ENCODE measurements at regions not wholly inside any gene's neighbourhood (a gene's known extent, or its start where the extent isn't known, plus 50 kb on each side); places are given as distances from the start of the nearest gene placed in this dataset.

DNA sequence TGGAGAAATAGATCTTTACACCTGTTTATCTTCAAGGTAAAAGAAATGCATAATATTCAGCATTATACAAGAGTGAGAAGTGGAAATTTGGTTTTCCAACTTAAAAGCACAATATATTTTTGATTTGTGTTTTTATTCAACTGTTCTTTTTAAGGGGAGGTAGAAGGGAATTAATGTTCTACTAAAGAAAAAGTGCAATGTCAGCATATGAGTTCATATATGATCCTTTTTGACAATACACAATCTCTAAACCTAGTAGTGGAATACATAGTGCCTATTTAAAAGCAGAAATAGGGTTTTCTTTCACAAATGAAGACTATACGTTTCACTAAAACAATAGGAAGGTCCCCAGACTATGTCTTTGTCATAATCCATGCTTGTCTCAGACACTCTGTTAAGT lies 63.2 kb upstream of the ATP5MC3 start:
- Histone ChIP-seq H3K36me3 (ENCODE audit: control insufficient read depth in 2 of 2, extremely low read depth in 1 of 2, insufficient read depth in 2 of 2, low read length in 2 of 2) (no peaks in the 10 kb centered on the region), H3K27me3 (ENCODE audit: control insufficient read depth in 2 of 2, insufficient read depth in 2 of 2, low read length in 2 of 2) (peaks cover 11 to 13% of the 10 kb centered on the region in 2 experiments), H2AFZ (ENCODE audit: low read depth, low read length) (no peak overlapping the region), H3K9me3 (replicated peaks; ENCODE audit: control insufficient read depth, insufficient read depth, low read length) (no peaks in the 10 kb centered on the region), H3K4me1 (ENCODE audit: control insufficient read depth, extremely low read depth, insufficient read depth, low read length) (no peaks in the 10 kb centered on the region), H3K9me1 (replicated peaks; ENCODE audit: control insufficient read depth, extremely low read depth, insufficient read depth, low read length) (no peaks in the 10 kb centered on the region), H3K79me2 (ENCODE audit: control insufficient read depth, insufficient read depth, low read length) (no peaks in the 10 kb centered on the region), H3K27ac (ENCODE audit: insufficient read depth, low read depth, low read length) (no peak overlapping the region), H3K9ac (replicated peaks; ENCODE audit: extremely low read depth, insufficient read depth, low read length) (no peak overlapping the region), H4K20me1 (replicated peaks; ENCODE audit: control insufficient read depth, extremely low read depth, insufficient read depth, low read length) (no peaks in the 10 kb centered on the region), H3K4me3 (replicated peaks in 1 of 3; ENCODE audit: insufficient read depth in 1 of 3, low read depth in 1 of 3, low read length in 3 of 3) (no peak overlapping the region), H3K4me2 (ENCODE audit: insufficient read depth, low read length) (no peak overlapping the region)
- FAIRE-seq (no peak), DNase-seq (ENCODE audit: low read depth, low spot score) (no peak)
- ChIA-PET CTCF (no interaction called here), POLR2A (no interaction called here)
- intact Hi-C loops (cut with micrococcal nuclease) (no loop called here), dilution Hi-C loops (cut with MboI; ENCODE audit: extremely low pct_ligation_motif_present, low sequenced_read_pairs) (no loop called here)
- TF ChIP-seq, protein P1, sequence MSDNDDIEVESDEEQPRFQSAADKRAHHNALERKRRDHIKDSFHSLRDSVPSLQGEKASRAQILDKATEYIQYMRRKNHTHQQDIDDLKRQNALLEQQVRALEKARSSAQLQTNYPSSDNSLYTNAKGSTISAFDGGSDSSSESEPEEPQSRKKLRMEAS (IDR thresholded peaks at IDR 0.05; ENCODE audit: insufficient read depth, insufficient read length): no peak
- no peak for TF ChIP-seq JUN (IDR thresholded peaks at IDR 0.05; ENCODE audit: borderline replicate concordance, insufficient read depth, insufficient read length, low read depth)
- no peak for TF ChIP-seq GATA2 (IDR thresholded peaks at IDR 0.05; ENCODE audit: insufficient read depth, insufficient read length, low read depth, low read length)
- no peak for TF ChIP-seq EZH2 (IDR thresholded peaks at IDR 0.05; ENCODE audit: borderline replicate concordance, low read depth, low read length, severe bottlenecking)
- no peak for TF ChIP-seq MYC (IDR thresholded peaks at IDR 0.05; ENCODE audit: low read depth, low read length)
- no peak for TF ChIP-seq POLR2A (IDR thresholded peaks at IDR 0.05; ENCODE audit: low read depth, low read length)
- TF ChIP-seq, protein P2, sequence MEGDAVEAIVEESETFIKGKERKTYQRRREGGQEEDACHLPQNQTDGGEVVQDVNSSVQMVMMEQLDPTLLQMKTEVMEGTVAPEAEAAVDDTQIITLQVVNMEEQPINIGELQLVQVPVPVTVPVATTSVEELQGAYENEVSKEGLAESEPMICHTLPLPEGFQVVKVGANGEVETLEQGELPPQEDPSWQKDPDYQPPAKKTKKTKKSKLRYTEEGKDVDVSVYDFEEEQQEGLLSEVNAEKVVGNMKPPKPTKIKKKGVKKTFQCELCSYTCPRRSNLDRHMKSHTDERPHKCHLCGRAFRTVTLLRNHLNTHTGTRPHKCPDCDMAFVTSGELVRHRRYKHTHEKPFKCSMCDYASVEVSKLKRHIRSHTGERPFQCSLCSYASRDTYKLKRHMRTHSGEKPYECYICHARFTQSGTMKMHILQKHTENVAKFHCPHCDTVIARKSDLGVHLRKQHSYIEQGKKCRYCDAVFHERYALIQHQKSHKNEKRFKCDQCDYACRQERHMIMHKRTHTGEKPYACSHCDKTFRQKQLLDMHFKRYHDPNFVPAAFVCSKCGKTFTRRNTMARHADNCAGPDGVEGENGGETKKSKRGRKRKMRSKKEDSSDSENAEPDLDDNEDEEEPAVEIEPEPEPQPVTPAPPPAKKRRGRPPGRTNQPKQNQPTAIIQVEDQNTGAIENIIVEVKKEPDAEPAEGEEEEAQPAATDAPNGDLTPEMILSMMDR (IDR thresholded peaks at IDR 0.05; ENCODE audit: extremely low read depth in 1 of 2, insufficient read depth in 1 of 2, low read depth in 1 of 2, low read length in 2 of 2): no peak
- no peak for TF ChIP-seq POLR2AphosphoS5 (IDR thresholded peaks at IDR 0.05; ENCODE audit: insufficient read depth, low read depth, low read length)
- no peak for TF ChIP-seq FOS (IDR thresholded peaks at IDR 0.05; ENCODE audit: borderline replicate concordance, insufficient read depth, low read length)
- BruUV-seq (replicated peaks): no TSS peak

All from endothelial cell of umbilical vein (primary cell).